Fibroblast of pulmonary artery (primary cell): ENCODE measurements at regions not wholly inside any gene's neighbourhood (a gene's known extent, or its start where the extent isn't known, plus 50 kb on each side); places are given as distances from the start of the nearest gene placed in this dataset.

ENCODE experiments used
- DNase-seq: peaks from one replicate; pipeline ENCODE4 v3.0.0-alpha.2; 2010; ENCODE audit warnings: low read depth
- H3K4me3 ChIP-seq: replicated peaks from 2 replicates; pipeline ENCODE4 v1.5.1; 2011; ENCODE audit warnings: low read depth, mild to moderate bottlenecking, control low read depth, low read length, moderate library complexity
- CTCF ChIP-seq: IDR thresholded peaks from 2 replicates; pipeline ENCODE4 v1.5.1; 2011; ENCODE audit warnings: mild to moderate bottlenecking, control low read depth, low read length, inconsistent platforms; ENCODE audit errors: missing control alignments

GRCh38 chr7:46751471-46751870 is 830.4 kb upstream of the IGFBP3 start:
- no peak for TF ChIP-seq CTCF
- no peak for DNase-seq
- no peak overlapping the region for H3K4me3 ChIP-seq

GRCh38 chr7:46750321-46750865 is 829.3 kb upstream of the IGFBP3 start:
- no peak for TF ChIP-seq CTCF
- no peak for DNase-seq
- no peak overlapping the region for H3K4me3 ChIP-seq

- TF ChIP-seq CTCF: no peak
- no peak for DNase-seq
Observed at GRCh38 chr7:46747869-46748576, 827.0 kb upstream of the IGFBP3 start.

GRCh38 chr7:46746695-46747687 is 825.9 kb upstream of the IGFBP3 start:
- TF ChIP-seq CTCF: no peak
- H3K4me3 ChIP-seq: no peak overlapping the region
- no peak for DNase-seq

More at GRCh38 chr7:46747869-46748576, 827.0 kb upstream of the IGFBP3 start:
- H3K4me3 ChIP-seq: no peak overlapping the region

- no peak for DNase-seq
- TF ChIP-seq CTCF: peak; percentile 24
- no peak overlapping the region for H3K4me3 ChIP-seq
Observed at GRCh38 chr7:46745707-46746090, 824.6 kb upstream of the IGFBP3 start.

- no peak for DNase-seq
- no peak for TF ChIP-seq CTCF
- H3K4me3 ChIP-seq: no peak overlapping the region
Observed at GRCh38 chr7:46744957-46745706, 824.1 kb upstream of the IGFBP3 start.
